Thyroid gland (tissue), 4 donors: ENCODE measurements at regions not wholly inside any gene's neighbourhood (a gene's known extent, or its start where the extent isn't known, plus 50 kb on each side); places are given as distances from the start of the nearest gene placed in this dataset.
"Not testable (repeated sequence)": the region's sequence is repeated elsewhere in the genome, so short reads cannot be mapped to it uniquely, and the experiment has no call there.

Experiments
- DNase-seq, 2 donors: peaks; one replicate each; pipeline ENCODE4 v3.0.0-alpha.2; 2019
- H3K27ac ChIP-seq, 3 donors: fragments of 200-600 bp; sonication (generic); 1 replicate in 2 of 3; 2 replicates in 1 of 3; pipeline ENCODE4 v1.5.1; 2016 to 2019; ENCODE audit warnings: mild to moderate bottlenecking in 1 of 3, moderate library complexity in 1 of 3
- H3K27me3 ChIP-seq: fragments of 200-600 bp; sonication (generic); one replicate; pipeline ENCODE4 v1.5.1; 2019
- H3K36me3 ChIP-seq, 2 donors: fragments of 200-600 bp; sonication (generic); one replicate each; pipeline ENCODE4 v1.5.1; 2016 to 2019
- H3K4me1 ChIP-seq, 2 donors: fragments of 200-600 bp; sonication (generic); one replicate each; pipeline ENCODE4 v1.5.1; 2017 to 2019
- H3K4me3 ChIP-seq, 3 donors: fragments of 200-600 bp; sonication (generic); replicated peaks in 1 of 3; 1 replicate in 2 of 3; 2 replicates in 1 of 3; pipeline ENCODE4 v1.5.1; 2016; ENCODE audit warnings: mild to moderate bottlenecking in 1 of 3
- H3K9me3 ChIP-seq: fragments of 200-600 bp; sonication (generic); one replicate; pipeline ENCODE4 v1.5.1; 2017
- POLR2A ChIP-seq, 2 donors: fragments of 450-650 bp; IDR thresholded peaks; one replicate each; pipeline ENCODE4 v1.6.1; 2017; ENCODE audit warnings: antibody characterized with exemption in 2 of 2, mild to moderate bottlenecking in 2 of 2, moderate library complexity in 1 of 2
- WGBS, 2 donors: methylation state at CpG; one replicate each; pipeline ENCODE4 v1.1.5; 2017; 5-methylcytosine and 5-hydroxymethylcytosine counted together
- intact Hi-C: fragments of 100-400 bp; cut with DNase I; formaldehyde crosslinking; loops from one replicate; pipeline ENCODE4 v1.15.1; 2023
- TF ChIP-seq, protein P1 (sequence below), 6 experiments: fragments of 200-600 bp in 3 of 6; fragments of 450-650 bp in 3 of 6; sonication (generic) in 3 of 6; IDR thresholded peaks; one replicate each; pipeline ENCODE4 v1.5.1; 2016 to 2019; ENCODE audit warnings: antibody characterized with exemption in 6 of 6, mild to moderate bottlenecking in 2 of 6, inconsistent platforms in 1 of 6, moderate library complexity in 1 of 6

DNA sequence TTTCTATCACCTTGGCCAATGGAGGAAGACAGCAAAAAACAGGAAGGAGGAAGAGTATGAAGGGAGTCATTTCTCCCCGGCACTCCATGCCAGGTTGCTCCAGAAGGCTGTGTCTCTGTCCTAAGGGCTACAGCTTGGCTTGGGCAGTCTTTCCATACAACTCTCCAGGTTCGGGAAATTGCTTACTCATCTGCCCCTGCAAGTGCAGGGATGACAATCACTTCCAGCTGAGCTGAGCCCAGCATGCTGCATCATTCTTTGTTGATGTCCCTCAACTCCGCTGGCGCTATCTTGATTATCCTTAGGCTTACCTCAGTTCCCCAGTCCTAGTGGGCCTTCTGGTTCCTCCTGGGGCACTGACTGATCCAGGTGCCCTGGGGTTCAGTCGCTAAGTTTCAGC is 86.9 kb upstream of the COPS8 start:
- Histone ChIP-seq H3K9me3 (no peaks in the 10 kb centered on the region), H3K27me3 (no peaks in the 10 kb centered on the region), H3K4me3 (no peak overlapping the region), H3K27ac (no peak overlapping the region), H3K4me1 (peaks cover 11 to 17% of the 10 kb centered on the region in 2 donors), H3K36me3 (no peaks in the 10 kb centered on the region)
- WGBS, 2 donors, result 86 to 87% methylated on average over 5 of the region's 5 CpGs
- intact Hi-C loops, result no loop called here
- DNase-seq, result no peak
- no peak for TF ChIP-seq POLR2A (IDR thresholded peaks at IDR 0.05)
- TF ChIP-seq, protein P1, sequence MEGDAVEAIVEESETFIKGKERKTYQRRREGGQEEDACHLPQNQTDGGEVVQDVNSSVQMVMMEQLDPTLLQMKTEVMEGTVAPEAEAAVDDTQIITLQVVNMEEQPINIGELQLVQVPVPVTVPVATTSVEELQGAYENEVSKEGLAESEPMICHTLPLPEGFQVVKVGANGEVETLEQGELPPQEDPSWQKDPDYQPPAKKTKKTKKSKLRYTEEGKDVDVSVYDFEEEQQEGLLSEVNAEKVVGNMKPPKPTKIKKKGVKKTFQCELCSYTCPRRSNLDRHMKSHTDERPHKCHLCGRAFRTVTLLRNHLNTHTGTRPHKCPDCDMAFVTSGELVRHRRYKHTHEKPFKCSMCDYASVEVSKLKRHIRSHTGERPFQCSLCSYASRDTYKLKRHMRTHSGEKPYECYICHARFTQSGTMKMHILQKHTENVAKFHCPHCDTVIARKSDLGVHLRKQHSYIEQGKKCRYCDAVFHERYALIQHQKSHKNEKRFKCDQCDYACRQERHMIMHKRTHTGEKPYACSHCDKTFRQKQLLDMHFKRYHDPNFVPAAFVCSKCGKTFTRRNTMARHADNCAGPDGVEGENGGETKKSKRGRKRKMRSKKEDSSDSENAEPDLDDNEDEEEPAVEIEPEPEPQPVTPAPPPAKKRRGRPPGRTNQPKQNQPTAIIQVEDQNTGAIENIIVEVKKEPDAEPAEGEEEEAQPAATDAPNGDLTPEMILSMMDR (IDR thresholded peaks at IDR 0.05), result no peak

DNA sequence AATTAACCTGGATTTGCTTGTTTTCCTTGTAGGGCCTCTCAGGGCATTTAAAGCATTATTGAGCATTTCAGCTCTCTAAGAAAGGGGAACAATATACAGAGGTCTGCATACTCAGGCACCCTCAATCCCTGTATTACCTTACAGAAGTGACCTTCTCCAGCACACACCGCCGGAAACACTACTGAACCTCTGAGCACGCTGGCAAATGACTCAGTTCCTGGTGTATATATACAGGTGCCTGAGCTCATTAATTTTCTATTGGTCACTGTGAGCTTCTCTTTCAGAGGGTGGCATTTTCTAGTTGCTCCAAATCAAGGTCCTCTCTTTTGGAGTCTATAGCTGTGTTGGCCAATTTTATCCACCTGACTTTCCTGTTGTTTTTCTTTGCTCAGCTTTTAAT is 85.2 kb upstream of the COPS8 start:
- Histone ChIP-seq H3K36me3 (no peaks in the 10 kb centered on the region), H3K4me3 (no peak overlapping the region)
- WGBS, 2 donors, result 93% methylated on average over 3 of the region's 3 CpGs

DNA sequence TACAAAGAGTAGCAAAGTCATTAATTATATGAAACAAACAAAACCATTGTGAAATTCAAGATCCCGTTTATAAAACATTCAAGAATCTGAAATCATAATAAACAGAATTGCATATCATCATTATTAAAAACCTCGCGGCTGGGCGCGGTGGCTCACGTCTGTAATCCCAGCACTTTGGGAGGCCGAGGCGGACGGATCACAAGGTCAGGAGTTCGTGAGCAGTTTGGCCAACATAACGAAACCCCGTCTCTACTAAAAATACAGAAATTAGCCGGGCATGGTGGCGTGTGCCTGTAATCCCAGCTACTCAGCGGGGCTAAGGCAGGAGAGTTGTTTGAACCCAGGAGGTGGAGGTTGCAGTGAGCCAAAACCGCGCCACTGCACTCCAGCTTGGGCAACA is 80.3 kb upstream of the COPS8 start:
- H3K9me3 ChIP-seq, H3K4me1 ChIP-seq, H3K36me3 ChIP-seq, H3K27ac ChIP-seq, intact Hi-C loops, H3K4me3 ChIP-seq, DNase-seq, H3K27me3 ChIP-seq: not testable (repeated sequence)
- 86 to 91% methylated on average over 17 of the region's 17 CpGs for WGBS, 2 donors

More for the DNA sequence above, 85.2 kb upstream of the COPS8 start:
- peaks cover 11 to 17% of the 10 kb centered on the region in 2 donors for H3K4me1 ChIP-seq
- no peaks in the 10 kb centered on the region for H3K27me3 ChIP-seq
- no peak overlapping the region for H3K27ac ChIP-seq
- no peak for DNase-seq
- TF ChIP-seq, protein P1 (IDR thresholded peaks at IDR 0.05), result no peak
- TF ChIP-seq POLR2A (IDR thresholded peaks at IDR 0.05), result no peak
- H3K9me3 ChIP-seq, result no peaks in the 10 kb centered on the region
- intact Hi-C loops, result no loop called here

DNA sequence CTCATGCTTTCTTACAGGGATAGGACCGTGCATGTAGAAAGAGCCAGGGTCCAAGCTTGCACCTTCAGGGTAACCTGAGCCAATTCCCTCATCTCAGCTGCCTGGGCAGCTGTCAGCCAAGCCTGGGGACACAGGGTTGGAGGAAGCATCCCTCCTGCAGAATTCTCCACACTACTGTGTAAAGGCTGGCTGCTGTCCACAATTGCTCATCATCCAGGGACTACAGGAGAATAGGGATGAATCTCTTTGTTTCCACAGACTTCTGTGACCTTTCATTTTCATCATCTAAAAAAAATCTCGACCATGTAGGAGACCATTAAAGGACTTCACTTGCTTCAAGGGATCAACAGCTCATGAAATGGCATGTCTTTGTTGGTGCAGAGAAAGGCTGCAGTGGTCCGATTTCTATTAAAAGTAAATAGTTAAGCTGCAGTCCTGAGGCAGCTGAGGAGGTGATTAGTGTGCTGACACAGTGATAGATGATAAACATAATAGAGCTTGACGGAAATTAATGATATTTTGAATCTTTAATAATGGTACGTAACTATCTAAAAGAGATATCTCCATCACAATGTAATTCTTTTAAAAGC is 74.4 kb upstream of the COPS8 start:
- Histone ChIP-seq H3K4me1 (peaks cover 0 to 3% of the 10 kb centered on the region in 2 donors), H3K9me3 (no peaks in the 10 kb centered on the region), H3K36me3 (no peaks in the 10 kb centered on the region), H3K27me3 (no peaks in the 10 kb centered on the region), H3K4me3 (no peak overlapping the region), H3K27ac (no peak overlapping the region)
- TF ChIP-seq, protein P1 (IDR thresholded peaks at IDR 0.05), result no peak
- no peak for TF ChIP-seq POLR2A (IDR thresholded peaks at IDR 0.05)
- intact Hi-C loops, result no loop called here
- 89 to 90% methylated on average over 5 of the region's 5 CpGs for WGBS, 2 donors
- no peak for DNase-seq

DNA sequence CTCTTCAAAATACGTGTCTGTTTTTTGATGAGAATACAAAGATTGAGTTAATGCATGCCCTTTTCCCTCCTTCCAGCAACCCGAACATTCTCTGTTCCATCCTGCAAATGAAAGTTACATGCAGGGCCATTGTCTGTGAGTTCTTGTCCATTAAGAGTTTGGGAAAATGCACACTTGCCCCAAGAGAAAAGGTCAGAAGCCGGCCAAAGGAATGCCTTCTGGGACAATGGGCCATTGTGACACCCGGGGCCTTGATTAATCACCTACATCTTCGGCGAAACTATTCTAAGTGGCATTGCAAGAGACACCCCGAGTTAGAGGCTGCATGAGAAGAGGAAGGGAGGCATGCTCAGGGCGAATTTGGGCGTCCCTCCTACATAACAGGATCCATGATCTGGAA is 73.7 kb upstream of the COPS8 start:
- Histone ChIP-seq H3K9me3 (no peaks in the 10 kb centered on the region), H3K27ac (no peak overlapping the region), H3K36me3 (no peaks in the 10 kb centered on the region), H3K4me3 (no peak overlapping the region), H3K4me1 (peaks cover 0 to 3% of the 10 kb centered on the region in 2 donors), H3K27me3 (no peaks in the 10 kb centered on the region)
- intact Hi-C loops, result no loop called here
- no peak for DNase-seq
- TF ChIP-seq, protein P1 (IDR thresholded peaks at IDR 0.05), result no peak
- TF ChIP-seq POLR2A (IDR thresholded peaks at IDR 0.05), result no peak
- 79 to 84% methylated on average over 9 of the region's 9 CpGs for WGBS, 2 donors
